AG04449 (cell line): ENCODE measurements at regions not wholly inside any gene's neighbourhood (a gene's known extent, or its start where the extent isn't known, plus 50 kb on each side); places are given as distances from the start of the nearest gene placed in this dataset.

ENCODE experiments used
- CTCF ChIA-PET: fragments of 350-600 bp; formaldehyde crosslinking; extraction: SDS; loops from one replicate; lab custom pipeline; 2021; ENCODE audit warnings: antibody characterized with exemption; lab: Yijun Ruan, JAX
- POLR2A ChIA-PET: fragments of 400-600, 350-600 bp; formaldehyde crosslinking; extraction: SDS; loops from one replicate; lab custom pipeline; 2020; ENCODE audit warnings: antibody characterized with exemption, inconsistent platforms; lab: Yijun Ruan, JAX
- DNase-seq: peaks from one replicate; pipeline ENCODE4 v3.0.0-alpha.2; 2010; ENCODE audit warnings: low read depth, low spot score
- H3K4me3 ChIP-seq: 2 replicates; pipeline ENCODE4 v1.5.1; 2011; ENCODE audit warnings: low read depth, mild to moderate bottlenecking, control low read depth, low read length
- CTCF ChIP-seq: IDR thresholded peaks from one replicate; pipeline ENCODE4 v1.5.1; 2011; ENCODE audit warnings: mild to moderate bottlenecking, moderate library complexity, low read length, control low read depth, inconsistent platforms; ENCODE audit not compliant: insufficient read depth; ENCODE audit errors: missing control alignments

- TF ChIP-seq CTCF, result no peak
These were observed 1129.9 kb downstream of the TAF11L14 start for GRCh38 chr5:18764161-18764560.

DNA sequence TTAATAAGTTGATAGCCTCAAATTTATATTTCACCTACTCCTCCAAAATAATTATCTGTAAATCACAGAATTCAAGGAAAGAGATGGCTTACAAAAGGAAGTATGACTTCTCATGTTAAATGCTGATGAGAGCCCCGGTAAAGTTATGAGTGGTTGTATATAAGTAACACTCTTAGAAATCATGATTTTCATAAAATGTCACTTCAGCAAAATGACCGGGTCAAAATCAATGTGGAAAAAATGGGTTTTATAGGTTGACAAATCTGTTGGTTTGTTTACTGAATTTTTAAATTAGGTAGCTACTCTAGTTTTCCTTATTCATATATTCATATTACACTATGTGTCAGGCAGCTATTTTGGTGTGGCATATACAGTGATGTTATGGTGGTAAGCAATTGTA is 1131.0 kb downstream of the TAF11L14 start:
- no peak overlapping the region for H3K4me3 ChIP-seq
- no peak for TF ChIP-seq CTCF
- CTCF ChIA-PET, result no interaction called here
- no peak for DNase-seq
- POLR2A ChIA-PET, result no interaction called here

More at GRCh38 chr5:18764161-18764560, 1129.9 kb downstream of the TAF11L14 start:
- CTCF ChIA-PET, result no interaction called here
- POLR2A ChIA-PET, result no interaction called here
- H3K4me3 ChIP-seq, result no peak overlapping the region
- no peak for DNase-seq

DNA sequence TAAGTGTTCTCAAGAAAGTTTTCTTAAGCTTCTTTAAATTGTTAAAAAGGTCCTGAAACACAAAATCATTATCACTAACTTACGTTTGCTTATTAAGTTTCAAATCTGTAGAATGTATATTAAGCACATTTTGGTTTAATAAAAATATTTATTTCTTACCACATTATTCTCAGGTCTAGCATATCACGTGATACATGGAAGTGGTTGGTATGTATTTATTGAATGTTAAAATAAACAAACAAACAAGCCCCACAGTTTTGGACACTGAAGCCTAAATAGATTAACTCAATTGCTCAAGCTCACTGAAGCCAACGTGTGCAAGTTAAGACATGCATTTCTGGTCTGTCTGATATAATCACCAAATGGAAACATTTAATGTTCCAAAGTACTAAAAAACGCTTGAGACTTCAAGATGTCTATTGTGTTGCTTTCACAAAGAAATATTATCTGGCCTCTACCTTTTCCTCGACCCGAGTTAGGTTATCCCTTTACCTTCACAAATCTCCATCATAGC is 1136.9 kb downstream of the TAF11L14 start:
- no peak overlapping the region for H3K4me3 ChIP-seq
- no peak for TF ChIP-seq CTCF
- ChIA-PET POLR2A (no interaction called here), CTCF (no interaction called here)
- no peak for DNase-seq

- ChIA-PET POLR2A (no interaction called here), CTCF (no interaction called here)
- TF ChIP-seq CTCF, result no peak
- DNase-seq, result no peak
- H3K4me3 ChIP-seq, result no peak overlapping the region
These were observed 1138.2 kb downstream of the TAF11L14 start for GRCh38 chr5:18772475-18772874.

DNA sequence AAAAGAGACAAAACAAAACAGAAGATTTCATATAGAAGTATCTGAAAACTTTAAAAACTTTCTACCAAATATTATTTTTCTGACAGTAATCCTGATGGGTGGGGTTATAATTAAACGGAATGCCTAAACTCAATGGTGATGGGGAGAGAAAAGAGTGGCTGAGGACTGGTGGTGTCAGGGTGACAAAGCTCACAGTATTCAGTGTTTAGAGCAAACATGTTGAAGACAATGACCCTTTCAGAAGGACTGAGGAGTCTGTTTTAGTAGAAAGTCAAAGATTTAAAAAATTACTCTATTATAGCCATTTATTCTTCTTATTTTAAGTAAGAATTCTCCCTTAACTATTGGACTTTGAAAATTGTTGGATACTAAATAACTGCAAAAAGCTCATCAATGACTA is 1144.0 kb downstream of the TAF11L14 start:
- DNase-seq, result no peak
- no peak overlapping the region for H3K4me3 ChIP-seq
- POLR2A ChIA-PET, result no interaction called here
- no peak for TF ChIP-seq CTCF
- CTCF ChIA-PET, result no interaction called here

DNA sequence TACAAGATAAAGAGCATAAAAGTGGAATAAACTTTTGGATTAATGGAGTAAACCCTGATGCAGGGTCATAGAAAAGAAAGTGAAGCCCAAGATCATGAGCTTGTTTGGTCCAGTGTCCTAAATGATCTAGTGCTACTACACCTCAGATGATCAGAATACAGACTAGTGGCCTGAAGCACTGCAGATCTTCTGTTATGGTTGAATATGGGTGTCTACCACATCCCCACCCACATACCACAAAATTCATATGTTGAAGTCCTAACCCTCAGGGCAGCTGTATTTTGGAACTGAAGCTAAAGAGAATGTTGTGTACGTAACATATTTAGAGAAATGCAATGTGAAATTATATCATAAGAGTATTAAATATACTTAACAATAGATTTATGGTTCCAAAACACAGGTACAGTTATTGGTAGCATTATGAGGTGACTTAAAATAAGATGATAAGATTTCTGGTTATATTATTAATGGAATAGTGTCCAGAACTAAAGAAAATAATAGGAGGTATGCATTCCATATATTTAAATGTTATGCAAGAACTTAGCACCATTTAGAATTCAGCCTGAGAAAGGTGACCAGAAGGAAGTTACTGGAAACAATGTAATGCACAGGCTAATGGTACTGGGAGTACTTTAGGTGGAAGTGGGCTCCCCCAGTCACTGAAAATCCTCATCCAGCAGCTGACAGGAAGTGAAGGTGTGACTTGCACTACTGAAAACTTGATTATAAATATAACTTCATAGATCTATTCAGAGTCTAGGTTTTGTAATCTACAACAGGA is 1155.1 kb downstream of the TAF11L14 start:
- no peak for TF ChIP-seq CTCF
- no peak overlapping the region for H3K4me3 ChIP-seq
- no peak for DNase-seq
- ChIA-PET POLR2A (no interaction called here), CTCF (interaction anchor here (0.6 kb wide), 1 partner anchor 1281 kb away, joined by 3 read pairs; no protein-coding TSS in a partner anchor)
